HG03571 (cell line): ENCODE measurements at regions not wholly inside any gene's neighbourhood (a gene's known extent, or its start where the extent isn't known, plus 50 kb on each side); places are given as distances from the start of the nearest gene placed in this dataset.

Source experiments
- ATAC-seq: cut with Tn5 transposase; IDR thresholded peaks from one replicate; pipeline ENCODE4 v1.9.1; 2021; ENCODE audit not compliant: unreplicated experiment

GRCh38 chr1:29478151-29478791, 241.9 kb downstream of the PTPRU start:
- no peak for ATAC-seq

GRCh38 chr1:29475326-29475725, 239.0 kb downstream of the PTPRU start:
- ATAC-seq: no peak

GRCh38 chr1:29474274-29475244, 238.2 kb downstream of the PTPRU start:
- ATAC-seq: no peak

DNA sequence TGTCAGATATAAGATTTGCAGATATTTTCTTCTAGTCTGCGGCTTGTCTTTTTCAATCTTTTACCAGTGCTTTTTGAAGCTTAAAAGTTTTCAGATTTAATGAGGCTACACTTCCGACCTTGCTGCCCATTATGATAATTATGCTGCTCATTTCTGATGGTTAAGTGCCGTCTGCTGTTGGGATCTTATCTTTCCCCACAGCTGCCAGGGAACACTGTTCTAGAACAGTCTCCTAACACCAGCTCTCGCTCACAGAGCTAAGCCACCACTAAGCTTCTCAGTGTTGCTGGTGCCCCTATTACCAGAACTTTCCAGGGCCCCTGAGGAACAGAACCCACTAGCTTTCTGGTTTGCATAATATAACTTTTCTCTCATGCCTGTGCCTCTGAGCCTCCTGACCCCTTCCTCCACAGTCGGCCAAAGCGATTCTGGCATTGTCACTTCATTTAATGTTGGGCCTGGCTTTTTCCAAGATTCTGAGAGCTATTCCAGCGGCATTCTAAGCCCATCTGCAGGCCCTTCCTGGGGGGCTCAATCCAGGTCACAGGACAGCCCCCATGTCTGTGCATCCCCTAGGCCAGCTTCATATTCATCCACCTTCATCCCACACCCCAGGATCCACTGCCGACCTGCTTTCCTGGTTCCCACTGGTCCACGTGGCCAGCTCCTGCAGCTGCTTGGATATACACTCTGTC, 237.0 kb downstream of the PTPRU start:
- ATAC-seq: no peak

DNA sequence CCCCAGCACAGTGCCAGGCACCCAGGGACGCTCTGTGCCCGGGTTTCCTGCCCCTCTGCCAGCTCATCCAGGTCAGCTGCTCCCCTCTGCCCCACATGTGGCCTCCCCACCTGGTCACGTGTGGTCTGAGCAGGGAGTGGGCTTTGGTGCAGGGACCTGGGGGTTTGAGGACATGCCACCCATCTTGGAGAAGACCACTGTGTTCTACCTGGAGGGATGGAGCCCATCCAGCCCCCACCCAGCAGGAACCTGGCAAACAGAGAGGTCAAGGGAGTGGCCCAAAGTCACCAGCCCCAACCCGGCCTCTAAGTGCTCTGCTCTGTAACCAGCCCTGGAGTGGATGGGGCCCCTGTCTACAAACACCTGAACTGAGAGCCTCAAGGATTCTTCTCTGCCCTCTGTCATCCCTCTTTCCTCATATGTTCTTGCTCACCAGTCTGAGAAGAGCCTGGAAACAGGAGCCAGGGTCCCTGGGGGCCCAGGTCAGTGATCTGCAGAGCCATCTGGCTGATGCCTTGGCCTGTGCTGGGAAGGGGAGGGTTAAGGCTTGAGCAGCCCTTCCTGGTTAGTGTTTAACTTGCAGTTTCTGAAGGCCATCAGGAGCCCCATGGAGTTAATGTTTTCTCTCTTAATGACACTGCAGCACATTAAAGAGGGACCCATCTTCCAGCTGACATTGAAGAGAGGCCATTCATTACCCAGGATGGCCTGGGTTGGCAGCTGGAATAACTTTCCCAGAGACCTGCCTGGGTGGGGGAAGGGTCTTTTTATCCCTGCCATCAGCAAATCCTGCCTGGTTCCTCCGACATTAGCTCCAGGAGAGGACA, 235.4 kb downstream of the PTPRU start:
- ATAC-seq: no peak

- no peak for ATAC-seq
These were observed 234.4 kb downstream of the PTPRU start for GRCh38 chr1:29470788-29471119.

GRCh38 chr1:29470087-29470787, 233.9 kb downstream of the PTPRU start:
- ATAC-seq: no peak

GRCh38 chr1:29469457-29469856, 233.1 kb downstream of the PTPRU start:
- no peak for ATAC-seq

GRCh38 chr1:29467989-29468900, 231.9 kb downstream of the PTPRU start:
- no peak for ATAC-seq

GRCh38 chr1:29466258-29466657, 229.9 kb downstream of the PTPRU start:
- no peak for ATAC-seq

DNA sequence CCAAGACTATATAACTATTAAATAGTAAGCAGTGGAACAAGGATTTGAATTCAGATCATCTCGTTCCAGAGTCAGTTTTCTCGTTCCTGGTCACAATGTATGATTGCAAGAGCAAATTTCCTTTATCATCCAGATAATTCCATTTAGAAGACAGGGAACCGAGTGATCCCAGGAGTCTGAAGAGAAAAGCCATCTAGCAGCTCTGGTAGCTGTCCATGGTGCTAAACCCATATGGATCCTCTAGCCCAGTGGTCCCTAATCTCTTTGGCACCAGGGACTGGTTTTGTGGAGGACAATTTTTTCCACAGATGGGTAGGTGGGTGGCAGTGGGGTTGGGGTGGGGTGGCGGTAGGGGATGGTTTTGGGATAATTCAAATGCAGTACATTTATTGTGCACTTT, 229.4 kb downstream of the PTPRU start:
- no peak for ATAC-seq

DNA sequence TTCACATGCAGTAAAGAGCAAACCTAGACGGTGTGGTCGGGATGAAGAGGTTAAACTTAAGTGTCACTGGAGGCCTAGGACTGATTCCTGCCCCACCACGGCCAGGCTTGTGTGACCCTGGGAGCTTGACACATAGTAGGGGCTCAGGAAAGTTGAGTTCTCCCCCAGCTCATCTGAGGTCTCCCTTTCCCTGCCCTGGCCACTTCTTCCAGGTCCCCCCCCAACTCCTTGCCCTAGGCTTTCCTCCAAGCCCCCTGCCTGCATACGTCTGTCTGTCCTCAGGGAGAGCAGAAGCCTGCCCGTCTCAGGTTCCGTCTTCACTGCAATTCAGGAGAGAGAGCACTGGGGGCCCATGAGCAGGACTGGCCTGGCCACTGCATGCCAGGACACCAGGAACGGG, 225.8 kb downstream of the PTPRU start:
- no peak for ATAC-seq

GRCh38 chr1:29461115-29461739, 224.9 kb downstream of the PTPRU start:
- ATAC-seq: no peak

DNA sequence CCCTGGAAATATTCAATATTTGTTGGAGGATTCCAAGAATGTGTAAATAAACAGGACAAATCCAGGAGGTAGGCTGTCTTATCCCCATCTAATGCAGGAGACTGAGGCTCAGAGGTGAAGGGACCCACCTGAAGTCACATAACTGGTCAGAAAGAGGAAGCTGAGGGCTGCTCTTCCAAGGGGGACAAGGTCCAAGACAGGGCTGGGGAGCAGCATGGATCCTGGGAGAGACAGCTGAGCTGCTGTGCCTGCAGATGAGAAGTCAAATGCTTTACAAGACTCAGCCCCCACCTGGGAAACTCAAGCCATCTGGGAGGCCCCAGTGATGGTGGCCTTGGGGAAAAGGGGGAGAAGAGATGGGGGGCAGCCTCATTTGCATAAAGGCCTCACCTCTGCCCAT, 224.4 kb downstream of the PTPRU start:
- ATAC-seq: no peak

DNA sequence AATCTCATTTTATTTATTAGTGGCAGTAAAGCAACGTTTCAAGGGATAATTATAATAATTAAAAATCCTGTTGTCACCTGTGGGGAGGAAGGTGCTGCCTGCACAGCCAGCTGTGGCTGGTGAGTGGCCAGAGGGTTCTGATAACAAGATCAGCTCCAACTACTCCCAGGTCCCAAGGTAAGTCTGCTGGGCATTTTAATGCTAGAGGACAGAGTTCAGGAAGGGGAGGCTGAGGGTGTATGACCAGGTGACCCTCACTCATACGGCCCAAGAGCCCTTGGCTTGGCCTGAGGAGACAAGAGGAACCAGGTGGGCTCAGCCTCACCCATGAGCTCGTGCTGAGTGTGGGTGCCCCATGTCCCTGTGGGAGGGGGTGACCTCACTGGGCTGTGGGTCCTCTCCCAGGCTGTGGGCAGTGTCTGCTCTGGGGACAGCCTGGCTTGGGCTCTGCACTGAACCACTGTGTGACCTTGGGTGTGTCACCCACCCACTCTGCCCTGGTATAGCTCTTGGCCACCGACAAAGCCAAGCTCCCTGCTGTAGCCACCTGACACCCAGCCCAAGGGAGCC, 223.8 kb downstream of the PTPRU start:
- no peak for ATAC-seq

GRCh38 chr1:29459620-29459945, 223.3 kb downstream of the PTPRU start:
- no peak for ATAC-seq

DNA sequence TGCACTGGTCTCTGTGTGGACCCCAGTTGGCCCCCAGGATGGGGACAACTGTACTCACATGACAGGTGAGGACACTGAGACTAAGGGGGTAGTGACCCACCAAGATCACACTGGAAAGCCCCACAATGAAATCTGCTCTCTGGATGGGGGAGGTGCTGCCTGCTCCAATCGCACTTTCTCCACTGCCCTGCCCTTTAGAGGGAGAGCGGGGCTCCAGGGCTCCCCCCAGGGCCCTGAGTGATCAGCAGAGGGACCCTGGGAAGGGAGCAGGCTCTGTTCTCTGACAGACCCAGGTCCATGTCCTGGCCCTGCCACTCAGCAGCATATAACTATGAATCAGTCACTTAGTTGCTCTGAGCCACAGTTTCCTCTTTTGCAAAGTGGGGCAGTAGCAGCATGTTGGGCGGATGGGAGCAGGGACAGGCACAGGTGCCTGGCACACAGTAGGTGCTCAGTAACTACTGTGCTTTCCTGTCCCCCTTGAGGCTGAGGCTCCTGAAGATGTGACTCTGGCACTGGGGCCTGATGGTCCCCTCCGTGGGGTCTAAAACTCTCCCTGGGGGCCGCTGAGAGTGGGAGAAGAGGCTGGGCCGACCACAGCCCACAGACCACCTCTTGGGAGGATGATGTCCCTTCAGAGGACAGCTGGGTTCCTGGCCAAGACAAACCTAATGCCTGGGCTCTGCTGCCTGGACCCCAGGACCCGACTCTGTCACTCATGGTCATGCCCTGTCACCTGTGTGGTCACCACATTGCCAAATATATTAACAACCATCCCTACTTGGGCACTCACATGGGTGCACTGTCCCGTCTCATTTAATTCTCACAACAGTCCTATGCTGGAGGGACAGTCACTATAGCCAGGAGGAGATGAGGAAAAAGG, 222.7 kb downstream of the PTPRU start:
- ATAC-seq: no peak
